ENCODE measurements at regions not wholly inside any gene's neighbourhood (a gene's known extent, or its start where the extent isn't known, plus 50 kb on each side); places are given as distances from the start of the nearest gene placed in this dataset.

- TF ChIP-seq NFIX (CRISPR knock-in tag; IDR thresholded peaks at IDR 0.05; ENCODE audit: low read depth), result no peak
- TF ChIP-seq, protein P1, sequence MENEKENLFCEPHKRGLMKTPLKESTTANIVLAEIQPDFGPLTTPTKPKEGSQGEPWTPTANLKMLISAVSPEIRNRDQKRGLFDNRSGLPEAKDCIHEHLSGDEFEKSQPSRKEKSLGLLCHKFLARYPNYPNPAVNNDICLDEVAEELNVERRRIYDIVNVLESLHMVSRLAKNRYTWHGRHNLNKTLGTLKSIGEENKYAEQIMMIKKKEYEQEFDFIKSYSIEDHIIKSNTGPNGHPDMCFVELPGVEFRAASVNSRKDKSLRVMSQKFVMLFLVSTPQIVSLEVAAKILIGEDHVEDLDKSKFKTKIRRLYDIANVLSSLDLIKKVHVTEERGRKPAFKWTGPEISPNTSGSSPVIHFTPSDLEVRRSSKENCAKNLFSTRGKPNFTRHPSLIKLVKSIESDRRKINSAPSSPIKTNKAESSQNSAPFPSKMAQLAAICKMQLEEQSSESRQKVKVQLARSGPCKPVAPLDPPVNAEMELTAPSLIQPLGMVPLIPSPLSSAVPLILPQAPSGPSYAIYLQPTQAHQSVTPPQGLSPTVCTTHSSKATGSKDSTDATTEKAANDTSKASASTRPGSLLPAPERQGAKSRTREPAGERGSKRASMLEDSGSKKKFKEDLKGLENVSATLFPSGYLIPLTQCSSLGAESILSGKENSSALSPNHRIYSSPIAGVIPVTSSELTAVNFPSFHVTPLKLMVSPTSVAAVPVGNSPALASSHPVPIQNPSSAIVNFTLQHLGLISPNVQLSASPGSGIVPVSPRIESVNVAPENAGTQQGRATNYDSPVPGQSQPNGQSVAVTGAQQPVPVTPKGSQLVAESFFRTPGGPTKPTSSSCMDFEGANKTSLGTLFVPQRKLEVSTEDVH (IDR thresholded peaks at IDR 0.05; ENCODE audit: low read depth, partially characterized antibody), result no peak
- no peak for TF ChIP-seq KAT7 (CRISPR knock-in tag; IDR thresholded peaks at IDR 0.05; ENCODE audit: borderline replicate concordance)
- TF ChIP-seq ZBTB34 (CRISPR knock-in tag; IDR thresholded peaks at IDR 0.05), result no peak
- no peak for TF ChIP-seq EP300 (IDR thresholded peaks at IDR 0.05; ENCODE audit: low read length)
Measured at GRCh38 chr5:82894716-82895115, 182.5 kb downstream of the TMEM167A start (continued).

- Histone ChIP-seq H3K27me3 (ENCODE audit: control insufficient read depth in 2 of 2, insufficient read depth in 2 of 2, low read length in 2 of 2) (no peaks in the 10 kb centered on the region), H3K27ac (ENCODE audit: extremely low read depth, low read depth, low read length) (no peak overlapping the region), H4K20me1 (replicated peaks; ENCODE audit: control insufficient read depth, insufficient read depth, low read length) (no peaks in the 10 kb centered on the region), H2AFZ (ENCODE audit: low read depth, low read length) (no peak overlapping the region), H3K4me1 (replicated peaks in 1 of 2; ENCODE audit: control insufficient read depth in 2 of 2, insufficient read depth in 2 of 2, low read length in 2 of 2) (no peaks in the 10 kb centered on the region), H3K36me3 (ENCODE audit: control insufficient read depth, insufficient read depth, low read length) (no peaks in the 10 kb centered on the region), H3K9me3 (replicated peaks; ENCODE audit: control insufficient read depth, insufficient read depth, low read depth, low read length) (no peaks in the 10 kb centered on the region), H3K4me2 (ENCODE audit: insufficient read depth, low read length) (no peak overlapping the region), H3K9ac (ENCODE audit: insufficient read depth in 1 of 2, low read depth in 2 of 2, low read length in 2 of 2) (no peak overlapping the region), H3K9me1 (ENCODE audit: control insufficient read depth, insufficient read depth, low read length) (no peaks in the 10 kb centered on the region), H3K79me2 (ENCODE audit: control insufficient read depth, insufficient read depth, low read length) (no peaks in the 10 kb centered on the region), H3K4me3 (no peak overlapping the region)
- POLR2A ChIA-PET, result no interaction called here
- CTCF ChIA-PET (ENCODE audit: low intra/inter-chr PET ratio), result no interaction called here
- ATAC-seq (no peak), DNase-seq (ENCODE audit: extremely low read depth in 1 of 4, low spot score in 3 of 4) (no peak), FAIRE-seq (no peak)
- in situ Hi-C loops (cut with MboI) (no loop called here), intact Hi-C loops (cut with micrococcal nuclease) (no loop called here)
- no TSS peak for BruUV-seq (replicated peaks)
- 0% methylated on average over 1 of the region's 1 CpG for WGBS (ENCODE audit: insufficient coverage, low coverage, missing lambda C conversion rate)
- TF ChIP-seq BMI1 (IDR thresholded peaks at IDR 0.05; ENCODE audit: low read length) (no peak), ZNF785 (CRISPR knock-in tag; IDR thresholded peaks at IDR 0.05) (no peak), ZMIZ1 (IDR thresholded peaks at IDR 0.05; ENCODE audit: low read depth in 2 of 2, low read length in 2 of 2) (no peak)
Measured at GRCh38 chr5:82889088-82889487, 188.1 kb downstream of the TMEM167A start.
